Left hindlimb (tissue), 1 donor: ENCODE measurements at regions not wholly inside any gene's neighbourhood (a gene's known extent, or its start where the extent isn't known, plus 50 kb on each side); places are given as distances from the start of the nearest gene placed in this dataset.
"Not testable (repeated sequence)": the region's sequence is repeated elsewhere in the genome, so short reads cannot be mapped to it uniquely, and the experiment has no call there.

Experiments used
- DNase-seq: peaks from one replicate; pipeline ENCODE4 v3.0.0-alpha.2; 2018

DNA sequence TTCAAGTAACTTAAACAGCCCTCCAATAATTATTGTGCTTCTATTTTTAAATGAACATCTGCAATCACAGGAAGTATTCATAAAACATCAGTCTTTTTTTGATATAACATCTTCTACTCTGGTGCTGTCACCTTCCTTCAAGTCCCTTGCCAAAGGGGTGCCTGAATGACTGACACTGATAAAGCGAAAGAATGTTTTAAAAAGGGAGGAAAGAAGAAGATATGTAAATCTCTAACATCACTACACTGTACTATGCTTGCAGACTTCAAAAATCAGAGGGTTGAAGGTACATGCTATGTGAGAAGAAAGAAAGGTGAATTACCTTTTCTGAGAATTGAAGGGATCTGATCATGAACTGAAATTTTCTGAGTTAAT lies 253.7 kb downstream of the ZPLD1 start:
- DNase-seq, result no peak

DNA sequence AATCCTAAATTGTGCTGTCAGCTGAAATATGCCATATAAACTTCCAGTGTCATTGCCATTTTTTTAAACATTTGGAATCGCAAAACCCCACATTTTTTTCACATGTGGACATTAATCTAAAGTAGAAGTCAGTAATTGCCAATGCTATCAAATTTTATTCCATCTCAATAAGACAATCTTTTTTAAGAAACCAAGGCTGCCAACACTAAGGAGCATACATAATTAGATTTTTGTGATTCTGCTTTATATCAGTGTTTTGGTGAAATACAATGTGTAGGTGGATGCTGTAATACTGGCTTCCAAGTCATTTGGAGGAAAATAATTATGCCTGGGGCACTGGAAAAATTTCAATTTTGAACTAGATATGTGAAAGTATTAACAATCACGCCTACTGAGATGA lies 256.7 kb downstream of the ZPLD1 start:
- no peak for DNase-seq

DNA sequence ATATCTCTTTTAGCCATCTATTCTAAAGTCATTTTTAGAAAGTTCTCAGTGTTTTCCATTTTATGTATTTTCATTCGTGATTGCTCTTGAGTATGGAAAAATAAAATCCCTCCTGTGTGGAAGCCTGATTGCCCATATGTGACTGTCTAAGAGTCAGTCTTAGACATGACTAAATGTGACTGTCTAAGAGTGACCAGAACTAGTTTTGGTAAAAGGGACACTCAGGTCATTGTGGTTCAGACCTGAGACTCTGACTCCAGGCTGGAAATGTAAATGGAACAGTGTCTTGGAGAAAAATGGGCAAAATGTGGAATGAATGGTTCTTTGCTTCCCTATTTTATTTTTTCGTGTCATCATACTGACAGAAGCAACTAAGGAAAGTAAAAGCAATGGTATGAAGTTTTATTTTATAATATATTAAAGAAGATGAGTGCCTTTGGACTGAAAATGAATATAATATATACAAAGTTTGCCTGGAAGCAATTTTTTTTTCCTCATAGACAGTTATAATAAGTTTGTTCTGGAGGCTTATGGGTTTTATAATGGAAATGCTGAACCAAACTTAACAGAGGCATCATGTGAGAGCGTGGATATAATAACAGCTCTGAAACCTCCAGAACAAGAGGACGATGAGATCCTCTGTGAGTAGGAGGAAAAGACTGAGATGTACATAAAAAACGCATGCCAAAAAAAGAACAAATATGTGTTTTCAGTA lies 264.4 kb downstream of the ZPLD1 start:
- no peak for DNase-seq

DNA sequence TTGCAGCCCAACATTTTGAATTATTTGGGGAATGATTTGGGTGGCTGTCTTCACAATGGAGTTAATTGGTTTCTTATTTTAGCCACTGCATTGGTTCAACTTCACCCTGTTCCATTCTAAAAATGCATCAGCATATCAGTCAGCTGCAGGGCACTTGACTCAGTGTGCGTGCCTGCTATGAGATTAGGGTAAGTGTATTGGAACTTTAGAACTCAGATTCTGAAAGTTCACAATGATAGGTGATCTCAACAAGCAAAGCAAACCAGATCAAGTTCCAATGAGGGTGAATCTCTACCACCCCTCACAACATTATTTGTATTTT lies 265.0 kb downstream of the ZPLD1 start:
- DNase-seq, result no peak

DNA sequence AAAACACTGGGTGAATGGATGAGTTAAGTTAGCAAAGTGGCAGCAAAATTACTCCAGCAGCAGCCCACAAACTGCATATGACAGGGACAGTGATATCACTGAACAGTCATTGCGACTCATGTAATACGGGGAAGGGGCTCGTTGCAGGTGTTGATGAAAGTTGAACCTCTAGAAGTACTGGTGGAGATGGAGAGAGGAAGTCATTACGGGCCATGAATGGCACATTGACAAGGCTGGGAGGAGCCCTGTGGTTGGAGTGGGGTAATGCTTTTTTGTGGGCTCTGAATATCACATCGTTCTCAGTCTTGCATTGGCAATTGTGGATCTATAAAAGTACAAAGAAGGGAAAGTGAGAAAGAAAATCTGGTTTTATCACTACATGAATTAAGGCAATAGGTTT lies 278.1 kb downstream of the ZPLD1 start:
- DNase-seq, result no peak

DNA sequence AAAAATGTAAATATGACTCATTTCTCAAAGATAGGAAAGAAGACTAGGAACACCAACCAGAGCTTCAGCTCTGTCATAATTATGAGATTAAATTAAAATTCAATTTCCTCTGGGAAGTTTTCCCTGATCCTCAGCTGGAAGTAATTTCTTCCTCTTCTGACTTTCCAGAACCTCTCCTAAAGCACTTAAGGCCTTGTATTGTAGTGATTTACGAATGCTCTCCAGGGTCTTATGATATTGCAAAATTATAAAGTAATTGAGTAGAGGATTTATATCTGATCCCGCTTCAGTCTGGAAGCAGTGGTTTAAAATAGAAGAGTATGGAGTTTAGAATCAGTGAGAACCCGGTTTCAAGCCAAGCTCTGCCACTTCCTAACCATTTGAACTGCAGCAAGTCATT lies 279.8 kb downstream of the ZPLD1 start:
- no peak for DNase-seq

DNA sequence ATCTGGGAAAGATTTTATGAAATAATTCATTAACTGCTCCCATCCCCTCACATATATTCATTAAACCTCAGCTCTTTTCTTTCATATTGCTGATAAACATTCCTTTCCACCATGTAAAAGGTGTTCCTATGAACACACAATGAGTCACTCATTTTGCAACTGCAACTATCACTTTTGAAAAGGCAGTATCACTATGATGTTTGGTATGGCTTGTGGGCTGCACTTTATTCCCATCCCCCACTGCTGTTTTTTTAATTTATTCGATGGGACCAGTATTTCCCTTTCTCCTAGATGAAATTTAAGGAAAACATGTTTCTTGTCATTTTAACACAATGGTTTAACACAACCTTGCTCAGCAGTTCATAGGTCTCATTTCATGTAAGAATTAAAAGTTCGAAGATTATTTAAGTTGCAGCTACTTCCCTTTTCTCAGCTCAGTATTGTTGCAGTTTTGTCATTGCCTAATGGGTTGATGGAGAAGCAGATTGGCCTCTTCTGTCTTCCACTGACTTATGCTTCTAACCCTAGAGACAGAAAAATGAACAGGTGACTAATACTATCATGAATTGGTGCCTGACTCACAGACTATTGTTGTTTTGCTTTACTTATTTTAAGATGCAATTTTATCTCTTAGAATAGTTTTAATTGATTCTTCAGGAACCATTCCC lies 280.3 kb downstream of the ZPLD1 start:
- DNase-seq, result no peak

DNA sequence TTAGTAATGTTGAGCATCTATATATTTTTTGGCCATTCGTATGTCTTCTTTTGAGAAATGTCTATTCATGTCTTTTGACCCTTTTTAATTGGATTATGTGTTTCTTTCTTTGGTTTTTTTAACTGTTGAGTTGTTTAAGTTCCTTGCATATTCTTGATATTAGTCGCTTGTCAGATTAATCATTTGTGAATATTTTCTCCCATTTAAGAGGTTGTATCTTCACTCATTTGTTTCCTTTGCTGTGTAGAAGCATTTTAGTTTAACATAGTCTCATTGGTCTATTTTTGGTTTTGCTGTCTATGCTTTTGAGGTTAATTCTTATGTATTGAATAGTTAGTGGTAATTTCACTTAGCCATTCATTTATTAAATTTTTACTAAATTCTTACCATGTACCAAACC lies 283.8 kb downstream of the ZPLD1 start:
- no peak for DNase-seq

DNA sequence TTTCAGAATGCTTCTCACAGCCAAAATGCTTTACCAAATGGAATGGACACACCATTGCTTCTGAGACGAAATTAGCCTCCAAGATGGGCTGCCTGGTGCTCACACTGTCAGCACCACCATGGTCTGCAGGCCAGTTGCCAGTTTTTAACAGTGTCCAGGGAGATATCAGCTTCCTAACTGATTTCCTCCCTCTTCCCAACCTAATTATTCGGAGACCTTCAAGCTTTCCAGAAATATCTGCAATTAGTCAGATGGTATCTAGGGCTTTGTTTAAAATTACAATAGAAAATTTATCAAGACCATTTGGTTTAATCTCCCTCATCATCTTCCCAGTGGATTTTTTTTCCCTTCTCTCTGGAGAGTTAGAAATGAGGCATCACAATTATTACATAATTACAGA lies 287.5 kb downstream of the ZPLD1 start:
- DNase-seq, result no peak

DNA sequence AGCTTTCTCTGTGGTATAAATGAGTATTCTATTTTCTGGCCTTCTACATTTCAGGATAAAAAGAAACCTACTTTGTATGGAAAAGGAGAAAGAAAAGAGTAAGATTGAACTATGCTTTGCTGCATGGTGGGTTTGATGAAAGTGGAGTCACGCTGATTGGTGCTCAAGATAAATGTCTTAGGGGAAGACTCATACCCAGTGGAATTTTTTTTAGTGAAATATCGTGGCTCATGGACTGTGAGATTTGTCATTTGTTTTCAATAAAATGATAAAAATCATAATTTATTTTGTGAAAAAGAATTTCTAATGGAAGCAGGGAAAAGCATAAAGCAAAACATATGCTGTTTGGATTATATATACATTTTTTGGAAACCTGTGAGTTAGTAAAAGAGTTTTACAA lies 292.5 kb downstream of the ZPLD1 start:
- no peak for DNase-seq

DNA sequence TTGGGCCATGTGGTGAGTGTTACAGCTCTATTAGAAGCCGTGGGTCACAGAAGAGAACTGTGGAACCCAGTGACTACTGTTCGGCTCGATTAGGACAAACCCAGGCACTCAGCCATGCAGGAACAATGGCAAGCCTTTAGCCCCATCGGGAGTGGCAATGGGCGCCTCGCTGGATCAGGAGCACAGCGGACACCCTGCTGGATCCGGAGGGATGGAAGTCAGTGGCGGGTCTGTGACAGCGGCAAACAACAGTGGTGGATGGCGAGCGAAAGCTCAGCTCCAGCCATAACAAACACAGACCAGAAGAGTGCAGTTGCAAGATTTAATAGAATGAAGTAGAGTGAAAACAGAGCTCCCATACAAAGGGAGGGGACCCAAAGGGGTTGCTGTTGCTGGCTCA lies 297.8 kb downstream of the ZPLD1 start:
- not testable (repeated sequence) for DNase-seq

DNA sequence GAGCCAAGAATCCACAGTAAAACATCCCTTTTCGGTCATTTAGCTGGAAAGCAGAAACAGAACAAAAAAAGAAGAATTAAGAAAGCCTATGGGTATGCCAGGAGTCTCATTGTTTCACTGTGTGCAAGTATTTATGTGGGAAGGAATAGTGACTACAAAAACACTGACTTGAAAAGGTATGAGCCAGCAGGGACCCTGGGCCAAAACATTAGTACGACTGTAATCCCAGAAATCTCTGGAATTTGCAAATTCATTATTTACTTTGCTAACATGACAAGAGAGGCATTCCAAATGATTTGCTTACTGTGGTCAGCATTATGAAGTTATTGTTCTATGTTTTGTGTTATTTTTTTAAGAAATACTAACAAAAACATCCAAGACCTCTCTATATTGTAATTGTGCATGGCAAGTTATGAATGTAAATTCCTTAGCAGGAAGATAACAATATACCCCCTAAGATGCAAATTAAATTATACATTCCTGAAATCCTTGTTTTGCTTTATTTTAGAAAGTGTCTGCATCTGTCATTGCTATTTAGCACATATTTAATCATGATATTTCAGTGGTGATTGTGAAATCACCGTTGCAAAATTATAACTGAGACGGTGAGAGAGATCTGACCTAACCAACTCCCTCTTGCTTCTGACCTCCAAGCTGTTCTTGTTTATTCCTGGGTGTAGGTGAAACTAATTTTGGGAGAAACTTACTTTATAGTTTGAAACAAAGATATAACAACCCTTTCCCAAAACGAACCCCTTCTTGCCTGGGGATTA lies 299.2 kb downstream of the ZPLD1 start:
- DNase-seq, result no peak

DNA sequence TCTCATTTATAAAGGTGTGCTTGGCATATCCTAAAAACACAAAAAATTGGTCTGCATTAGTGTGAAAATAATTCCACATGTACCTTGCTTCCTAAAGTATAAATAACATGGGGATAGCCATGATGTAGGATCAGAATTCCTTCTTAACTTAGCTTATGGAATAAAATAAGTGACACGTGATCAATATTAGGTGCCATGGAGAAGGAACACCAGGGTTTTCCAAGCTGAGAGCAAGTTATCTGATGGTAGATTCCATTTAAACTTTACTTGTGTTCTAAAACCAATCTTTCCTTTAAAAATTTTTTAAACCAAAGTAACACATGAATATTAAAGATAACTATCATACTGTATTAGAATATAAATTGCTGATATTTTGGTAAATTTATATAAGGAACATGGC lies 300.5 kb downstream of the ZPLD1 start:
- DNase-seq, result no peak

DNA sequence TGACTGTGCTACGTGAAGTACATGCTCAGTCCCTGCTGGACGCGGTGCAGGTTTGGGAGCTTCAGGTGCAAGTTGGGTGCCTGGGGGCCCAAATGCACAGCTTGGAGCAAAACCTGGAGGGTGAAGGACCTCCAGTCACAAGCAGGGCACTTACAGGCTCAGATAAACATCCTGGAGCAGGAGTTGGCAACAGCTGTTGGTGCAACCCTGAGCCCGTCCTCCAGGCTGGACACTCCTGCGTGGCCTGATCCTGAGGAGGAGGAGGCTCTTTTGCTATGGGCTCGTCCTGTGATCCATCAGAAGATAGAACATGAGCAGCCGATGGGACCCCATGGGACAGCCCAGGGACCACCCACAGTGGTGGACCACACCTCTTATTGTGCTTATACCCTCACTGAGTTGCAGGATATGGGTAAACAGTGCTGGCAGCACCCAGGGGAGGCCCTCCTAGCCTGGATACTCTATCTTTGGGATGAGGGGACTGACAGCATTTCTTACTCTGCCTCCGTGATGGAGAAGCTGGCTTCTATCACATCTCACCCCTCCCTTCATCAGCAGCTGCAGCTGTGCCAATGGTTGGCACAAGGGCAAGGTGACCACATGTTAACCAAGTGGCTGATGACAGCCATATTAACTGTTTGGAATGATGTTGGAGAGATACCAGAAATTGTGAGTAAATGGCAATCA lies 301.6 kb downstream of the ZPLD1 start:
- no peak for DNase-seq

DNA sequence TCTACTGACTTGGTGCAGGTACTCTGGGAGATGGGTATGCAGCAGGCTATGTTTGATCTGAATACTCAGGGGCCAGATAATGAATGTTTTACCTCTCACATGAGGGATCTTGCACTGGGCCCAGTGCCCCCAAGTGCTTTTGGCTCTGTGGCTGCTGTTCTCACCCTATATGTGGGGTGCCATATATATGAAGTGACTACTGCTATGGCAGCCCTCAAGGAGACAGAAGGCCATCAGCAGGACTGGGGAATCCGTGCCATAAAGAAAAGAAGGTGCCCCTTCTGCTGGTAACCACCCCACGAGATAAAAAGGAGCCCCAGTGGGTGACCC lies 302.1 kb downstream of the ZPLD1 start:
- DNase-seq, result no peak

DNA sequence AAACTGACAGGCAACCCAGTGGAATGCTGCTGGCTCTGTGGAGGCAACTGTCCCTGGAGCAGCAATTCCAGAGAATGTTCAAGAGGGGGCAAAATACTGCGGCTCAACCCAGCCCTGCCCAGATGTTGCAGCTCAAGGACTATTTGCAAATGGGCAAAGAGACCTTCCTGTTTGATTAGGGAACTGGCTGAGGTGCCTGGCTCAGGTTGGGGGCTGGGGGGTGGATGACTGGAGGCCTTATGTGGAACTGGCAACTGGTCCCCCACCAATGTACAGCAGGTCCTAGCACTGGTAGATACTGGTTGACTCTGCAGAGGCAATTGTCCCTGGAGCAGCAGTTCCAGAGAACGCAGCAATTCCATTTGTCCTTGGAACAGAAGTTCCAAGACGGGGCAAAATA lies 302.5 kb downstream of the ZPLD1 start:
- DNase-seq, result no peak

DNA sequence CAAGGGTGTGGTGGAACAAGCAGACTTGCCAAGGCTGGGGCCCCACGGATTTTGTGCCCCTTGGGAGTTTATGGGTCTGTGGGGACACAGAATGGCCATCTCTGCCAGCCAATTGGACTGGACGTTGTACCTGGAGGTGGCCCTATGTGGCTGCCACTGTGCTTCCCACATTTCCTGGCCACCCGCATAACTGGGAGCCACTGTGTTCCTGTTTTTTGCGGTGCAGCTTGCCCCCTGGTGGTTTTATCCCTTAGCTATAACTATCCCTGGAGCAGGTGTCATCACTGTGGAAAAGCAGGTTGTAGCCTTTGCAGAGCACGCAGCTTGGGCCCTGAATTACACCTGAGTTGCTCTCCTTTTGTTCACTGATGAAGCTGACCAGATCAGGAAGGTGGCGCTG lies 306.3 kb downstream of the ZPLD1 start:
- no peak for DNase-seq

DNA sequence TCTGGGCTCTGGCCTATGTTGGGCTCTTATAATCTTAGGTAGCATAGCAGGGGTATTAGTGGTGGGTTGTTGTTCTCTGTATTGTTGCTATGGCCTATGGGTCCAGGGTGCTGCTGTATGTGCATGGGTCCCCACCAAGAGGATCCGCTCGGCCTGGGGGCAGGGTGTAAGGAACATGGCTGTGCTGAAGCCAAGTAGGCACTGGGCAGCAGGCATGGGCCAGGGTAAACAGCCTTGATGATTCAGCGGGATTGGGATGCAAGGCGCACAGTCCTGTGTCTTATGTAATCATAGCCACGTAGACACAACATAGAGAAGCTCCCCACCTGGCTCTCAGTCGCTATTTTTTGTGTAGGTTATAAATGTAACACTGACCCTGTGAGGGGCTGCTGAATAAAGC lies 306.9 kb downstream of the ZPLD1 start:
- no peak for DNase-seq

DNA sequence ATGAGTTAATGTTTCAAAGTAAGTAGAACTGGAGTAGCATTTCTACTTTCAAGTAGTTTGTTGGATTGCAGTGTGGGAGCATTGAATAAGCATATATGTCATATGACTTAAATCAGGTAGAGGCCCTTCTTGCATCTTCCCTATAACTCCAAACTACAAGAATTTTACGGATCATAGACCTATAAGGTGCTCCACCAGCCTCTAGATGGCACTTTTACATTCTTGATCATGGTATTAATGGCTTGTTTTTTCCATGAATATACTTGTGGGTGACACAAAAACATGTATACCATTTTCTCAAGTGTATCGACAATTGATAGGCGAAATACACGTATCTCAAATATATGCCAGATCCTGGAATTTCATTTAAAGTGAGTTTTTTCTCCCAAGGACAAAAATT lies 311.1 kb downstream of the ZPLD1 start:
- no peak for DNase-seq

DNA sequence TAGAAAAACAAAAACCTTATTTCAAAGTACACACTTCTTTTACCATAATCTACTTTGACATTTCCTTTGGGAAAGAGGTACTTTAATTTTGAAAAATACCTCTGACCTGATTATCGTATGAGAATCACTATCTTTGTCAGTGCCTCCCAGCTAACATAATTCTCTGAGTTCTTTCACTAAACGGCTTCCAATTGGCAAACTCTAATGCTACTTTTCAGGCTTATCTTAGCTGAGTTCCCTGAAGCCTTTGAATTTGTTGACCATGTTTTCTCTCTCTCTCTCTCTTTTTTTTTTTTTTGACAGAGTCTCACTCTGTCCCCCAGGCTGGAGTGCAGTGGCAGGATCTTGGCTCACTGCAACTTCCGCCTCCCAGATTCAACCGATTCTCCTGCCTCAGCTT lies 312.8 kb downstream of the ZPLD1 start:
- no peak for DNase-seq

DNA sequence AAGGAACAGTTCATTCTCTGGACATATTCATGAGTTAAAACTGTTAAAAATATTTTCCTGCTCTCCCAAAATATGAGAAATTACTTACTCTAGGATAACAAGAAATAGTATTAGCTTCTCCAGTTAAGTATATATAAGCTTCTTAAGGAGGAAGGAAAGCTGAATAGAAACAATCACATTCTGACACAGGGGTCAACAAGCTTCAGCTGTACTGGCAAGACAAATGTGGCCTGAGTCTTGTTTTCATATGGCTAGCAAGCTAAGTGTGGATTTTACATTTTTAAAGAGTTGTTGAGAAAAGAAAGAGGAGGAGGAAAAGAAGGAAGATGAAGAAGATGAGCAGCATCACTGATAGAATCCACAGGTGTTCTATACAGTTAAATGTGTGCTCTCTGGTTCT lies 313.8 kb downstream of the ZPLD1 start:
- DNase-seq, result no peak

DNA sequence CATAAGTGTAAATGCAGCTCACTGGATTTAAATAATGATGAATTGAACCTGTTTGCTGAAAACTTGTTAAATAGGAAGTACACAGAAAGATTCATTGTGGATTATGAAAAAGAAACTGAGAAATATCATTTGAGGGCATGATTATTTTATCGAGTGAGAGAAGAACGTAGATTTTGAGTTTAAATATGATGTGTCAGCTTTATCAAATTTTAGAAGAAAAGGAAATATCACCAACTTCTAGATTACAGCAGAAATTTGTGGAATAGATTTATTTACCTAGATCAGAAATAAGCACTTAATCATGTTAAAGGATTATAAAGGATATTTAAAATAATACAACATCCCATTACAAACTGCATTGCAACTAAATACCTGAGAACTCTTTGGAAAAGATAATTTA lies 315.5 kb downstream of the ZPLD1 start:
- no peak for DNase-seq

DNA sequence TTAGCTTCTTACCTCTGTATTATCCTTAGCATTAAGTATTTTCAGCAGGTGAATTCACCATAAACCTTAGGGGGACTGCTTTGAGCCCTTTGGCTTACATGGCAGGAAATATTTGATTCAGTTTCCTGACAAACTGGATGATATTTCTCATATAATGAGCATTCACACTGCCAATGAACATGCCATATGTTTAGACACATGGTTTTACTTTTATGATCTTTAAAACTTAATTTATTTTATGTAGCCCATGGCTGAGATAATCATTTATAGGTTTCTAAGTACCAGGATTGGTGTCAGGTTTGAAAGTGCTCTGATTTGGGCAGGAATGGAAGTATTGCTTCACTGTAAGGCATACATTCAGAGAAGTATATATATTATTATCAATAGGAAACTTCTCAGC lies 319.1 kb downstream of the ZPLD1 start:
- DNase-seq, result no peak

DNA sequence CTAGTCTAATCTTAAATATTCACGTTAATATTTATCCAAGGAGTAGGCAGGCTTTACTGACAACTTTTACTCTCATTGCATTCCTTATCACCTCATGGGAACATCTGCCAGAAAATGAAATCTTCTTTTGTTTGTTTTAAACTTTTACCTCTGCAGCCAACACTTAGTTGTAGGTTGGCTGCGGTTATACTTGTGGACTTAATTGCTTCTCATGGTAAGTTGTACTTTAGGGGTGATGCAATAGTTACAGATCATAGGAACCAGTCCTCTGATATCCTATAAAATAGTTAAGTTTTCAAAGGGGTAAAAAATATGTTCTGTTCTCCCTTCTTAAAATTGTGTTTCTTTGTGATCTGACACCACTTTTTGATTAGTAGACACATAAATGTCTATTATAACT lies 321.9 kb downstream of the ZPLD1 start:
- DNase-seq, result no peak
